GM23338 (cell line): ENCODE measurements at regions not wholly inside any gene's neighbourhood (a gene's known extent, or its start where the extent isn't known, plus 50 kb on each side); places are given as distances from the start of the nearest gene placed in this dataset.

Source experiments
- ATAC-seq: fragments of 200-7000 bp; cut with Tn5 transposase; 3 replicates; pipeline ENCODE4 v1.9.1; 2020
- DNase-seq: peaks from one replicate; pipeline ENCODE4 v3.0.0-alpha.2; 2015; ENCODE audit warnings: low spot score
- H2AFZ ChIP-seq: fragments of 200-600 bp; sonication (generic); 2 replicates; pipeline ENCODE4 v1.8.0; 2016; ENCODE audit warnings: antibody characterized with exemption, mild to moderate bottlenecking, moderate library complexity
- H3F3A ChIP-seq: fragments of 200-600 bp; sonication (generic); replicated peaks from 2 replicates; pipeline ENCODE4 v1.8.0; 2017; ENCODE audit warnings: antibody characterized with exemption, mixed run types, low read depth
- H3K27ac ChIP-seq: fragments of 200-600 bp; sonication (generic); 2 replicates; pipeline ENCODE4 v1.6.1; 2016; ENCODE audit warnings: low read depth
- H3K27me3 ChIP-seq: fragments of 200-600 bp; sonication (generic); 2 replicates; pipeline ENCODE4 v1.8.0; 2016; ENCODE audit warnings: mild to moderate bottlenecking, mixed run types, moderate library complexity; ENCODE audit not compliant: insufficient read depth
- H3K36me3 ChIP-seq: fragments of 200-600 bp; sonication (generic); 2 replicates; pipeline ENCODE4 v1.8.0; 2016; ENCODE audit warnings: mild to moderate bottlenecking; ENCODE audit not compliant: insufficient read depth
- H3K4me1 ChIP-seq: fragments of 200-600 bp; sonication (generic); 2 replicates; pipeline ENCODE4 v1.8.0; 2016; ENCODE audit warnings: mild to moderate bottlenecking, moderate library complexity; ENCODE audit not compliant: insufficient read depth
- H3K4me2 ChIP-seq: fragments of 200-600 bp; sonication (generic); 2 replicates; pipeline ENCODE4 v1.7.1; 2017; ENCODE audit warnings: mixed run types
- H3K4me3 ChIP-seq: fragments of 200-600 bp; sonication (generic); 2 replicates; pipeline ENCODE4 v1.6.1; 2016; ENCODE audit warnings: mixed run types
- H3K79me2 ChIP-seq: fragments of 200-600 bp; sonication (generic); replicated peaks from 2 replicates; pipeline ENCODE4 v1.8.0; 2017; ENCODE audit warnings: mild to moderate bottlenecking; ENCODE audit not compliant: insufficient read depth
- H3K9me2 ChIP-seq: fragments of 200-600 bp; sonication (generic); 2 replicates; pipeline ENCODE4 v1.8.0; 2017; ENCODE audit not compliant: insufficient read depth
- H4K20me1 ChIP-seq: fragments of 200-600 bp; sonication (generic); replicated peaks from 2 replicates; pipeline ENCODE4 v1.8.0; 2017; ENCODE audit warnings: mild to moderate bottlenecking; ENCODE audit not compliant: insufficient read depth
- H3K27ac Mint-ChIP-seq: 2 replicates; pipeline ENCODE4 v1.8.0; 2020; ENCODE audit warnings: inconsistent platforms, mild to moderate bottlenecking, moderate library complexity, mixed read lengths
- H3K27me3 Mint-ChIP-seq: 3 replicates; pipeline ENCODE4 v1.8.0; 2022; ENCODE audit warnings: low read depth, mild to moderate bottlenecking, moderate library complexity, mixed read lengths, inconsistent platforms; ENCODE audit not compliant: insufficient read depth, poor library complexity
- H3K36me3 Mint-ChIP-seq: 3 replicates; pipeline ENCODE4 v1.8.0; 2021; ENCODE audit warnings: low read depth, mild to moderate bottlenecking, inconsistent platforms, moderate library complexity, mixed read lengths
- H3K4me1 Mint-ChIP-seq: 3 replicates; pipeline ENCODE4 v1.8.0; 2020; ENCODE audit warnings: mild to moderate bottlenecking, inconsistent platforms, mixed read lengths
- H3K4me3 Mint-ChIP-seq: 3 replicates; pipeline ENCODE4 v1.8.0; 2021; ENCODE audit warnings: moderate library complexity, mild to moderate bottlenecking, inconsistent platforms, mixed read lengths
- H3K9me3 Mint-ChIP-seq: 3 replicates; pipeline ENCODE4 v1.8.0; 2020; ENCODE audit warnings: moderate library complexity, mild to moderate bottlenecking, inconsistent platforms, mixed read lengths
- CREB1 ChIP-seq: fragments of 250-450 bp; sonication (Bioruptor Pico); IDR thresholded peaks from 2 replicates; pipeline ENCODE4 v1.5.0; 2020; ENCODE audit warnings: low read depth, mild to moderate bottlenecking, moderate library complexity
- ETS1 ChIP-seq: IDR thresholded peaks from 2 replicates; pipeline ENCODE4 v1.6.1; 2016; ENCODE audit warnings: antibody characterized with exemption
- EZH2 ChIP-seq: fragments of 200-600 bp; sonication (generic); IDR thresholded peaks from one replicate; pipeline ENCODE4 v1.8.0; 2017; ENCODE audit warnings: antibody characterized with exemption, mild to moderate bottlenecking, low read depth; ENCODE audit not compliant: unreplicated experiment
- EZH2phosphoT487 ChIP-seq: fragments of 200-600 bp; sonication (generic); IDR thresholded peaks from one replicate; pipeline ENCODE4 v1.8.1; 2018; ENCODE audit warnings: antibody characterized with exemption; ENCODE audit not compliant: unreplicated experiment
- POLR2AphosphoS5 ChIP-seq: IDR thresholded peaks from 2 replicates; pipeline ENCODE4 v1.6.1; 2016; ENCODE audit warnings: antibody characterized with exemption, low read depth
- REST ChIP-seq: IDR thresholded peaks from one replicate; pipeline ENCODE4 v1.6.1; 2018; ENCODE audit warnings: antibody characterized with exemption; ENCODE audit not compliant: unreplicated experiment
- STAT1 ChIP-seq: IDR thresholded peaks from one replicate; pipeline ENCODE4 v1.6.1; 2016; ENCODE audit warnings: antibody characterized with exemption; ENCODE audit not compliant: unreplicated experiment
- ZNF331 ChIP-seq: fragments of 250-450 bp; sonication (Bioruptor Pico); IDR thresholded peaks from 2 replicates; pipeline ENCODE4 v1.5.0; 2020; ENCODE audit warnings: low read depth, mild to moderate bottlenecking, moderate library complexity
- TF ChIP-seq, protein P1 (sequence below), 2 experiments: fragments of 200-600 bp in 1 of 2; sonication (generic) in 1 of 2; conservative IDR thresholded peaks; 2 replicates each; pipeline versions ENCODE4 v1.5.1 to v1.6.1; 2016 to 2017; ENCODE audit warnings: antibody characterized with exemption in 2 of 2, low read depth in 2 of 2, mild to moderate bottlenecking in 2 of 2, moderate library complexity in 1 of 2
- TF ChIP-seq, protein P2 (sequence below): fragments of 250-450 bp; sonication (Bioruptor Pico); IDR thresholded peaks from 2 replicates; pipeline ENCODE4 v1.5.0; 2020; ENCODE audit warnings: mild to moderate bottlenecking, moderate library complexity

DNA sequence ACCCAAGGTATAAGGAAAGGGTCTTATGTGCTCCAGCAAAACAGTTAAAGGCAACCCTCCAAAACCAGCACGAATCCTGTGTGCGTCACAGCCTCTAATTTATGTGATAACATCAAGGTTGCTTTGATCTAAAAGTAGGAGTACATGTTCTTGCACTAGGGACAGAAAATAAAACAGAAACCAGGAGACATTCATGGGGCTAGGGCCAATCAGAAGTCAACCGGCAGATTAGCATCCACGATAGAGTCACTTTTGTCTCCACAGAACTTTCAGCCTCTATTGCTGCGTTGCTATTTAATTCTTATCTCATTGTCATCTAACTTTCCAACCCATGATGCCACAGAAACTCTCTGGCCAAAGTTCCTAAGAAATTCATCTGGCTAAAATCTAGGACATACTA, 178.8 kb upstream of the PTCHD4 start (continued):
- TF ChIP-seq, protein P1, sequence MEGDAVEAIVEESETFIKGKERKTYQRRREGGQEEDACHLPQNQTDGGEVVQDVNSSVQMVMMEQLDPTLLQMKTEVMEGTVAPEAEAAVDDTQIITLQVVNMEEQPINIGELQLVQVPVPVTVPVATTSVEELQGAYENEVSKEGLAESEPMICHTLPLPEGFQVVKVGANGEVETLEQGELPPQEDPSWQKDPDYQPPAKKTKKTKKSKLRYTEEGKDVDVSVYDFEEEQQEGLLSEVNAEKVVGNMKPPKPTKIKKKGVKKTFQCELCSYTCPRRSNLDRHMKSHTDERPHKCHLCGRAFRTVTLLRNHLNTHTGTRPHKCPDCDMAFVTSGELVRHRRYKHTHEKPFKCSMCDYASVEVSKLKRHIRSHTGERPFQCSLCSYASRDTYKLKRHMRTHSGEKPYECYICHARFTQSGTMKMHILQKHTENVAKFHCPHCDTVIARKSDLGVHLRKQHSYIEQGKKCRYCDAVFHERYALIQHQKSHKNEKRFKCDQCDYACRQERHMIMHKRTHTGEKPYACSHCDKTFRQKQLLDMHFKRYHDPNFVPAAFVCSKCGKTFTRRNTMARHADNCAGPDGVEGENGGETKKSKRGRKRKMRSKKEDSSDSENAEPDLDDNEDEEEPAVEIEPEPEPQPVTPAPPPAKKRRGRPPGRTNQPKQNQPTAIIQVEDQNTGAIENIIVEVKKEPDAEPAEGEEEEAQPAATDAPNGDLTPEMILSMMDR (conservative IDR thresholded peaks at IDR 0.05; ENCODE audit: low read depth in 2 of 2), result no peak
- TF ChIP-seq STAT1, result no peak
- TF ChIP-seq CREB1, result no peak
- TF ChIP-seq ETS1, result no peak
- TF ChIP-seq, protein P2, sequence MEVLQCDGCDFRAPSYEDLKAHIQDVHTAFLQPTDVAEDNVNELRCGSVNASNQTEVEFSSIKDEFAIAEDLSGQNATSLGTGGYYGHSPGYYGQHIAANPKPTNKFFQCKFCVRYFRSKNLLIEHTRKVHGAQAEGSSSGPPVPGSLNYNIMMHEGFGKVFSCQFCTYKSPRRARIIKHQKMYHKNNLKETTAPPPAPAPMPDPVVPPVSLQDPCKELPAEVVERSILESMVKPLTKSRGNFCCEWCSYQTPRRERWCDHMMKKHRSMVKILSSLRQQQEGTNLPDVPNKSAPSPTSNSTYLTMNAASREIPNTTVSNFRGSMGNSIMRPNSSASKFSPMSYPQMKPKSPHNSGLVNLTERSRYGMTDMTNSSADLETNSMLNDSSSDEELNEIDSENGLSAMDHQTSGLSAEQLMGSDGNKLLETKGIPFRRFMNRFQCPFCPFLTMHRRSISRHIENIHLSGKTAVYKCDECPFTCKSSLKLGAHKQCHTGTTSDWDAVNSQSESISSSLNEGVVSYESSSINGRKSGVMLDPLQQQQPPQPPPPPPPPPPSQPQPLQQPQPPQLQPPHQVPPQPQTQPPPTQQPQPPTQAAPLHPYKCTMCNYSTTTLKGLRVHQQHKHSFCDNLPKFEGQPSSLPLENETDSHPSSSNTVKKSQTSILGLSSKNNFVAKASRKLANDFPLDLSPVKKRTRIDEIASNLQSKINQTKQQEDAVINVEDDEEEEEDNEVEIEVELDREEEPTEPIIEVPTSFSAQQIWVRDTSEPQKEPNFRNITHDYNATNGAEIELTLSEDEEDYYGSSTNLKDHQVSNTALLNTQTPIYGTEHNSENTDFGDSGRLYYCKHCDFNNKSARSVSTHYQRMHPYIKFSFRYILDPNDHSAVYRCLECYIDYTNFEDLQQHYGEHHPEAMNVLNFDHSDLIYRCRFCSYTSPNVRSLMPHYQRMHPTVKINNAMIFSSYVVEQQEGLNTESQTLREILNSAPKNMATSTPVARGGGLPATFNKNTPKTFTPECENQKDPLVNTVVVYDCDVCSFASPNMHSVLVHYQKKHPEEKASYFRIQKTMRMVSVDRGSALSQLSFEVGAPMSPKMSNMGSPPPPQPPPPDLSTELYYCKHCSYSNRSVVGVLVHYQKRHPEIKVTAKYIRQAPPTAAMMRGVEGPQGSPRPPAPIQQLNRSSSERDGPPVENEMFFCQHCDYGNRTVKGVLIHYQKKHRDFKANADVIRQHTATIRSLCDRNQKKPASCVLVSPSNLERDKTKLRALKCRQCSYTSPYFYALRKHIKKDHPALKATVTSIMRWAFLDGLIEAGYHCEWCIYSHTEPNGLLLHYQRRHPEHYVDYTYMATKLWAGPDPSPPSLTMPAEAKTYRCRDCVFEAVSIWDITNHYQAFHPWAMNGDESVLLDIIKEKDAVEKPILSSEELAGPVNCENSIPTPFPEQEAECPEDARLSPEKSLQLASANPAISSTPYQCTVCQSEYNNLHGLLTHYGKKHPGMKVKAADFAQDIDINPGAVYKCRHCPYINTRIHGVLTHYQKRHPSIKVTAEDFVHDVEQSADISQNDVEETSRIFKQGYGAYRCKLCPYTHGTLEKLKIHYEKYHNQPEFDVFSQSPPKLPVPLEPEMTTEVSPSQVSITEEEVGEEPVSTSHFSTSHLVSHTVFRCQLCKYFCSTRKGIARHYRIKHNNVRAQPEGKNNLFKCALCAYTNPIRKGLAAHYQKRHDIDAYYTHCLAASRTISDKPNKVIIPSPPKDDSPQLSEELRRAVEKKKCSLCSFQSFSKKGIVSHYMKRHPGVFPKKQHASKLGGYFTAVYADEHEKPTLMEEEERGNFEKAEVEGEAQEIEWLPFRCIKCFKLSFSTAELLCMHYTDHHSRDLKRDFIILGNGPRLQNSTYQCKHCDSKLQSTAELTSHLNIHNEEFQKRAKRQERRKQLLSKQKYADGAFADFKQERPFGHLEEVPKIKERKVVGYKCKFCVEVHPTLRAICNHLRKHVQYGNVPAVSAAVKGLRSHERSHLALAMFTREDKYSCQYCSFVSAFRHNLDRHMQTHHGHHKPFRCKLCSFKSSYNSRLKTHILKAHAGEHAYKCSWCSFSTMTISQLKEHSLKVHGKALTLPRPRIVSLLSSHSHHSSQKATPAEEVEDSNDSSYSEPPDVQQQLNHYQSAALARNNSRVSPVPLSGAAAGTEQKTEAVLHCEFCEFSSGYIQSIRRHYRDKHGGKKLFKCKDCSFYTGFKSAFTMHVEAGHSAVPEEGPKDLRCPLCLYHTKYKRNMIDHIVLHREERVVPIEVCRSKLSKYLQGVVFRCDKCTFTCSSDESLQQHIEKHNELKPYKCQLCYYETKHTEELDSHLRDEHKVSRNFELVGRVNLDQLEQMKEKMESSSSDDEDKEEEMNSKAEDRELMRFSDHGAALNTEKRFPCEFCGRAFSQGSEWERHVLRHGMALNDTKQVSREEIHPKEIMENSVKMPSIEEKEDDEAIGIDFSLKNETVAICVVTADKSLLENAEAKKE (CRISPR knock-in tag), result no peak
- TF ChIP-seq ZNF331, result no peak
- no peak for TF ChIP-seq POLR2AphosphoS5

DNA sequence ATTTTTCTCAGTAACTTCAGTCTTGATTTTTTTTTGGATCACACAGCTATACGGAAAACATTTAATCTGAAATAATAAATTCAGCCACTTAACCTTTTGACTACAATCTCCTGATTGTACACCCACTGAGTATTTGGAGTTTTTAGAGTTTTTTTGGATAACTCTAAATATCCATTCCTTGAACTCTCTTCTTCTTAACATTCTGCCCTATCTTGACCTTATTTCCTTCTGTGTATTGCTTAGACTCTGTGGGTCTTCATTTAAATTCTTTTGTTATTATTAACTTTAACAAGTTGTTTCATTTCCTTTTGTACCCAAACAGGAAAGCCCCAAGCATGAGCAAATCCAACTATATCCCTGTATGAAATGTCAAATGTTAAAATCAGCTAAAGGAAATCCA, 170.2 kb upstream of the PTCHD4 start:
- H3K79me2 ChIP-seq, result no peaks in the 10 kb centered on the region
- H3K9me3 Mint-ChIP-seq, result no peaks in the 10 kb centered on the region
- H3K27ac Mint-ChIP-seq, result no peak overlapping the region
- H3K27me3 ChIP-seq, result no peaks in the 10 kb centered on the region
- H3K4me3 Mint-ChIP-seq, result no peak overlapping the region
- no peaks in the 10 kb centered on the region for H3K36me3 ChIP-seq
- no peaks in the 10 kb centered on the region for H3K36me3 Mint-ChIP-seq
- peaks cover 14% of the 10 kb centered on the region for H3K4me1 Mint-ChIP-seq
- ATAC-seq (no peak), DNase-seq (no peak)
- H3K27me3 Mint-ChIP-seq, result peaks cover 2% of the 10 kb centered on the region
- no peak overlapping the region for H2AFZ ChIP-seq
- H3K4me3 ChIP-seq, result no peak overlapping the region
- no peak overlapping the region for H3K27ac ChIP-seq
- H3K4me1 ChIP-seq, result 0 out of 2 replicates have a peak, but pooled peaks cover 5% of the 10 kb centered on the region
- no peaks in the 10 kb centered on the region for H3K9me2 ChIP-seq
- H3K4me2 ChIP-seq, result no peak overlapping the region
- H4K20me1 ChIP-seq, result no peaks in the 10 kb centered on the region
- no peaks in the 10 kb centered on the region for H3F3A ChIP-seq
- TF ChIP-seq CREB1 (no peak), EZH2phosphoT487 (no peak), REST (no peak), EZH2 (no peak), STAT1 (no peak), POLR2AphosphoS5 (no peak), ETS1 (no peak)
